ENCODE measurements at regions not wholly inside any gene's neighbourhood (a gene's known extent, or its start where the extent isn't known, plus 50 kb on each side); places are given as distances from the start of the nearest gene placed in this dataset.

DNA sequence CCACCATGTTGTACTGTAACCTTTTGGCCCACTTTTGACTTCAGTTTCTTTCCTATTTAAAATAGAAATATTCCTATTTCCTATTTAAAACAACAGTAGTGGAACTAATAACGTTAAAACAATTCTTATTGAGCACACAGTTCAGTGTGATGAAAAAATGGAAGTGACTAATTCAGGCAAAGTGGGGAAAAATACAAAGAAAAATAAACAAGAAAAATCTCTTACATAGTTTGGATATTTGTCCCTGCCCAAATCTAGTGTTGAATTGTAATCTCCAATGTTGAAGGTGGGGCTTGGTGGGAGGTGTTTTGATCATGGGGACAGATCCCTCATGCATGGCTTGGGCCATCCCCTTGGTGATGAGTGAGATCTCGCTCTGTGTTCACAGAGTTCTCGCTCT is 198.1 kb upstream of the CPHXL start:
- in situ Hi-C loops (cut with HindIII; ENCODE audit: low sequenced_read_pairs) = no loop called here
- TF ChIP-seq, protein P1, sequence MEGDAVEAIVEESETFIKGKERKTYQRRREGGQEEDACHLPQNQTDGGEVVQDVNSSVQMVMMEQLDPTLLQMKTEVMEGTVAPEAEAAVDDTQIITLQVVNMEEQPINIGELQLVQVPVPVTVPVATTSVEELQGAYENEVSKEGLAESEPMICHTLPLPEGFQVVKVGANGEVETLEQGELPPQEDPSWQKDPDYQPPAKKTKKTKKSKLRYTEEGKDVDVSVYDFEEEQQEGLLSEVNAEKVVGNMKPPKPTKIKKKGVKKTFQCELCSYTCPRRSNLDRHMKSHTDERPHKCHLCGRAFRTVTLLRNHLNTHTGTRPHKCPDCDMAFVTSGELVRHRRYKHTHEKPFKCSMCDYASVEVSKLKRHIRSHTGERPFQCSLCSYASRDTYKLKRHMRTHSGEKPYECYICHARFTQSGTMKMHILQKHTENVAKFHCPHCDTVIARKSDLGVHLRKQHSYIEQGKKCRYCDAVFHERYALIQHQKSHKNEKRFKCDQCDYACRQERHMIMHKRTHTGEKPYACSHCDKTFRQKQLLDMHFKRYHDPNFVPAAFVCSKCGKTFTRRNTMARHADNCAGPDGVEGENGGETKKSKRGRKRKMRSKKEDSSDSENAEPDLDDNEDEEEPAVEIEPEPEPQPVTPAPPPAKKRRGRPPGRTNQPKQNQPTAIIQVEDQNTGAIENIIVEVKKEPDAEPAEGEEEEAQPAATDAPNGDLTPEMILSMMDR (IDR thresholded peaks at IDR 0.05; ENCODE audit: low read depth, low read length, missing control alignments) = no peak
- no peak overlapping the region for H3K4me3 ChIP-seq (ENCODE audit: low read depth, low read length)
- DNase-seq (ENCODE audit: low read depth) = no peak

DNA sequence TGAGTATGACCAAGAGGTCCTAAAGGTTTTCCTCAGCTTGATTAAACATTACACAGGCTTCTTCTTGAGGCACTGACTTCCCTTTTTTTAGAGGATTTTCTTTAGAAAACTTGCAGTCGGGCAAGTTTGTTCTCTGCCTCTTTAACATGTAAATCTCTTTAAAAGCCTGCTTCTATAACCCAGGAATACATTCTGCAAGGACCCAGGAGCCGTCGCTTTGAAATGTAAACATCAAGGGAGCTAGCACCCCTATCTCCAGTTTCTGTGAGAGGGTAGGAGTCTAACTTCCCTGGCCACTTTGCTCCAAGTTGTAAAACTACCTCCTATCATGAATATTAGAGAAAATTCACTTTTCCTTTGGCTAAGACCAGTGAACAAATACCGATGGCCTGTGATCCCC is 201.5 kb upstream of the CPHXL start:
- TF ChIP-seq, protein P1 (IDR thresholded peaks at IDR 0.05; ENCODE audit: low read depth, low read length, missing control alignments) = no peak
- DNase-seq (ENCODE audit: low read depth) = no peak
- in situ Hi-C loops (cut with HindIII; ENCODE audit: low sequenced_read_pairs) = no loop called here
- H3K4me3 ChIP-seq (ENCODE audit: low read depth, low read length) = no peak overlapping the region

GRCh38 chr16:75928295-75928694 is 202.0 kb upstream of the CPHXL start:
- DNase-seq (ENCODE audit: low read depth) = no peak

DNA sequence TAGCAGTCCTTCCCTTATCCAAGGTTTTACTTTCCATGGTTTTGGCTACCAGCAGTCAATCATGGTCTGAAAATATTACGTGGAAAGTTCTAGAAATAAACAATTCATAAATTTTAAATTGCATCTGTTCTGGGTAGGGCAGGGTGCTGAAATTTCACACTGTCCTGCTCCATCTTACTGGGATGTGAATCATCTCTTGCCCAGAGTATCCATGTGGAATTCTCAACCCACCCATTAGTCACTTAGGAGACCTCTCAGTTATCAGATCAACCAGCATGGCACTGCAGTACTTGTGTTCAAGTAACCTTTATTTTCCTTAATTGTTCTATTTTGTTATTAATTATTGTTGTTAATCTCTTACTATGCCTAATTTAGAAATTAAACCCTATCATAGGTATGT is 202.8 kb upstream of the CPHXL start:
- in situ Hi-C loops (cut with HindIII; ENCODE audit: low sequenced_read_pairs) = no loop called here
- DNase-seq (ENCODE audit: low read depth) = no peak
- TF ChIP-seq, protein P1 (IDR thresholded peaks at IDR 0.05; ENCODE audit: low read depth, low read length, missing control alignments) = no peak
- no peak overlapping the region for H3K4me3 ChIP-seq (ENCODE audit: low read depth, low read length)

More at GRCh38 chr16:75928295-75928694, 202.0 kb upstream of the CPHXL start:
- H3K4me3 ChIP-seq (ENCODE audit: low read depth, low read length) = no peak overlapping the region
- in situ Hi-C loops (cut with HindIII; ENCODE audit: low sequenced_read_pairs) = no loop called here
- TF ChIP-seq, protein P1 (IDR thresholded peaks at IDR 0.05; ENCODE audit: low read depth, low read length, missing control alignments) = no peak

GRCh38 chr16:75931043-75931442 is 204.8 kb upstream of the CPHXL start:
- H3K4me3 ChIP-seq (ENCODE audit: low read depth, low read length) = no peak overlapping the region
- in situ Hi-C loops (cut with HindIII; ENCODE audit: low sequenced_read_pairs) = no loop called here
- peak; percentile 81 for DNase-seq (ENCODE audit: low read depth)
- TF ChIP-seq, protein P1 (IDR thresholded peaks at IDR 0.05; ENCODE audit: low read depth, low read length, missing control alignments) = no peak

DNA sequence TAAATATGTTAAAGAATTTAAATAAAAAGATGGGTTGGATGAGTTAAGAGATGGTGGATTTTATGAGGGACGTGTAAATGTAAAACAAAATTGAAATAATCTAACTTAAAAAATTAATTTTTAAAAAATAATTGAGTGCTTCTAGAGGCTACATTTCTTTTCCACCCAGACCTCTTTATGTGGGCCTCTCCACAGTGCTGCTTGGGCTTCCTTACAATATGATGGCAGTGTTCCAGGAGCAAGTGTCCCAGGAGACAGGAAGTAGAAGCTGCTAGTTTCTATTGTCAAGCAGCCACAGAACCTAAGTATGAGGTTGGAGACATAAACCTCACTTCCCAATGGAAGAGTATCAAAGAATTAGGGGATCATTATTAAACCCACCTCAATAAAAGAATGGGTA is 205.7 kb upstream of the CPHXL start:
- DNase-seq (ENCODE audit: low read depth) = no peak
- no peak overlapping the region for H3K4me3 ChIP-seq (ENCODE audit: low read depth, low read length)
- in situ Hi-C loops (cut with HindIII; ENCODE audit: low sequenced_read_pairs) = no loop called here
- TF ChIP-seq, protein P1 (IDR thresholded peaks at IDR 0.05; ENCODE audit: low read depth, low read length, missing control alignments) = no peak

DNA sequence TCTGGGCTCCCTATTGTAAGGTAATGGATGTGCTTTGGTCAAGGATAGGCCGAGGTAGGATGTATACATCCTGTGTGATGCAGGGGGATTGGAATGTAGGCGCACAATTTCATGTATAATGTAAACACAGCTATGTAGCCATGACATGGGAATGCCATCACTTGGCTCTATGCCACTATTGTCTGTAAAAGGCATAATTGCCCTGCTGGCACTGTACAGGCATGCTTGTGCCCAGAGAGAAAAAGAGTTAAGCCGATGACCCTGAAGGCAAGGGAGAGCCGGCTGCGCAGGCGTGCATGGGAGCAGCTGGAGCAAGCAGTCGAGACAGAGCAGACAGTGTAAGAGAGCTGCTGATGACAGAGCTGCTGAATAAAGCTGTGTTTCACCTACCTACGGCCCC is 212.5 kb upstream of the CPHXL start:
- in situ Hi-C loops (cut with HindIII; ENCODE audit: low sequenced_read_pairs) = no loop called here
- H3K4me3 ChIP-seq (ENCODE audit: low read depth, low read length) = no peak overlapping the region
- TF ChIP-seq, protein P1 (IDR thresholded peaks at IDR 0.05; ENCODE audit: low read depth, low read length, missing control alignments) = no peak
- DNase-seq (ENCODE audit: low read depth) = no peak
